Pons (tissue), 1 donor: ENCODE measurements at regions not wholly inside any gene's neighbourhood (a gene's known extent, or its start where the extent isn't known, plus 50 kb on each side); places are given as distances from the start of the nearest gene placed in this dataset.

Experiments
- DNase-seq: peaks from one replicate; pipeline ENCODE4 v3.0.0-alpha.2; 2016; ENCODE audit warnings: low spot score

DNA sequence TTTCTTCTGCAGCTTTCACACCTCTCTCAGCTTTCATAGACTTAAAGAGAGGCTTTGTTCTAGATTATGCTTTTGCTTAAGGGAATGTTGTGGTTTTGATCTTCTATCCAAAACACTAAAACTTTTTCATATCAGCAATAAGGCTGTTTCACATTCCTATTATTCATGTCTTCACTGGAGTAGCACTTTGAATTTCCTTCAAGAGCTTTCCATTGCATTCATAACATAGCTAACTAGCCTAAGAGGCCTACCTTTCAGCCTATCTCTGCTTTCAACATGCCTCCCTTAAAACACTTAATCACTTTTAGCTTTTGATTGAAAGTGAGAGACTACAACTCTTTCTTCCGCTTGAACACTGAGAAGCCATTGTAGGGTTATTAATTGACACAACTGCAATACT, 1117.0 kb upstream of the PHF14 start:
- DNase-seq: no peak

DNA sequence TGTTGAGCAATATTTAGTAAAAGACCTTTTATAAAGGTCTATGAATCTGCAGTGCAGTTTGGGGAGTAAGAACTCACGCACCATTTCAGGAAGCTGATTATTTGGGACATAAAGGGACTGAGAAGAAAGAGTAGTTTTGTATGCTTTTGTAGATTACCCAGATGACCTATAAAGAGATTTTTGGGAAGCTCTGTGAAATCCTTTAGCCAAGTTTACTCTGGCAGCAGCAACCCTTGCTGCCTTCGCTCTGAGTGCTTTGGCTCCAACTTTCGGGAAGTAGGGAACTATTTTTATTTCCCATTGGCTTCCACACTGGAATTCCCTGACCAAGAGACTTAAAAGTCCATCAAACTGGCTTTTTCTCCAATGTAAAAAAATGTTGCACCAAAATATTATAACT, 1110.1 kb upstream of the PHF14 start:
- no peak for DNase-seq

DNA sequence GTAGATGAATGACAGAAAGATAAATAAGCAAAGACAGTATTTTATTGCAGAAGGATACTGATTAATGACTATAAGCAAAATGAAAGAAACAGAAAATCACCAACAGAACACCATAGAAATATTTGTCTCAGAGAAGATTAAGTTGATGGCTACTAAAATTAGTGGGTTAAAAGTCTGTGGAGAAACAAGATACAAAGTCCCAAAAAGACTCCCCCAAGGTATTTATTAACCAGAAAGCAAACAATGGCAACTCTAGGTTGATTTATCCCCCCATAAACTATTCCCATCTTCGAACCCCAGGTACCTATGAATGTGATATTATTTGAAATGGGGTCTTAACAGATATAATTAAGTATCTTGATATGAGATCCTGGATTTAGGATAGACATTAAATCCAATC, 1104.5 kb upstream of the PHF14 start:
- DNase-seq: no peak

DNA sequence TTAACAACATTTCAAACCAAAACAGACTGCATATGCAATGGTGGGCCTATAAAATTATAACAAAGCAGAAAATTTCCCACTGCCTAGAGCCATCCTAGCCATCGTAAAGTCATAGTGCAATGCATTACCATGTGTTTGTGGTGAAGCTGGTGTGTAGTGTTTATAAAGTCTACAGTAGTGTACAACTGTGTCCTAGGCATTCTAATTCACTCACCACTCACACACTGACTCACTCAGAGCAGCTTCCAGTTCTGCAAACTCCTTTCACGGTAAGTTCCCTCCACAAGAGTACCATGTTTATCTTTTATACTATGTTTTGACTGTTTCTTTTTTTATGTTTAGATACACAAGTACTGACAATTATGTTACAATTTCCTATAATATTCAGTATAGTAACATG, 1104.1 kb upstream of the PHF14 start:
- no peak for DNase-seq

DNA sequence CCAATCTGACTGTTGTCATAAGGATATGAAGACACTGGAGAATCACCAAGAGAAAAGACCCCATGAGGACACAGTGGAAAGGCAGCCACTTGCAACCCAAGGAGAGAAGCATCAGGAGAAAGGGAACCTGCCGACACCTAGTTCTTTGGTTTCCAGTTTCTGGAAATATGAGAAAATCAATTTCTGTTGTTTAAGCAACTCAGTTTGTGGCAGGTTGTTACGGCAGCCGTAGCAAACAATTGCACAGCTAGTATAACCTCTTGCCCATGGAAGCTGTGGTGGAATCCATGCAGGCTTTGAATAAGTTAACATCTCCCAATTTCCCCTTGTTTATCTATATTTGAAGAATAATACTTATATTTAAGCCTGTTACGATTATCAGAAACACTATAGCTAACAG, 1103.0 kb upstream of the PHF14 start:
- no peak for DNase-seq

DNA sequence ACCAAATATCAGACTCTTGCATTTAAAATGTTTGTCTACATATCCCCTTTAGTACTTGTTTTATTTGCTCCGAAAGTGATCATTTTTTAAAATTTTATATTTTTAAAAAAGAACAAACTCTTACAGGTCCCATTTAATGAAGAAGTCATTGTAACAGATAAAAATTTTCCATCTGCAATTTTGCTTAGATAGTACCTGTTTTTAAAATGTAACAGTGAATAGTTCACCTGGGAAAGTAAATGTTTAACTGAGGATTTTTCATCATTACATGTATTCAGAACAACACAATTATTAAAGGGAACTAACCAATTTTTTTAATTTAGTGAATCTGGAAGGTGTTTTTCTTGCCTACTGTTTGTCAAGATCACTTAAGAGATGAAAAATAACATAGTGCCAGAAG, 1099.5 kb upstream of the PHF14 start:
- DNase-seq: no peak

DNA sequence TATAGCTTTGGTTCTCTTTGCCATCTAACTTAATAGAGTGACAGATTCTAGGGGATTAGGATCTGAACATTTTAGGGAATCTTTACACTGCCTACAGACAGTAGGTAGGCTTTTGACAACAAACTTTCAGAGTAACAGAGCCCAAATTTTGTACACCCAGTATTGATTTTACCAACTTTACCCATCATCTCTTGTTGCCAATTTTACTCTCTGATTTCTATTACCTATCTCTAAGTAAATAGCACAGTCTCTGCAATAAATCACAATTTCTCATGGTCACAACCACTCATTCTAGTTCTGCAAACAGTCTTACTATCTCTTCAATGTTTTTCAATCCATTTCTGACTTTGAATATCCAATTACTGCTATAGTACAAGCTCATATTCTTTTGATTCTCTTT, 1097.6 kb upstream of the PHF14 start:
- no peak for DNase-seq

DNA sequence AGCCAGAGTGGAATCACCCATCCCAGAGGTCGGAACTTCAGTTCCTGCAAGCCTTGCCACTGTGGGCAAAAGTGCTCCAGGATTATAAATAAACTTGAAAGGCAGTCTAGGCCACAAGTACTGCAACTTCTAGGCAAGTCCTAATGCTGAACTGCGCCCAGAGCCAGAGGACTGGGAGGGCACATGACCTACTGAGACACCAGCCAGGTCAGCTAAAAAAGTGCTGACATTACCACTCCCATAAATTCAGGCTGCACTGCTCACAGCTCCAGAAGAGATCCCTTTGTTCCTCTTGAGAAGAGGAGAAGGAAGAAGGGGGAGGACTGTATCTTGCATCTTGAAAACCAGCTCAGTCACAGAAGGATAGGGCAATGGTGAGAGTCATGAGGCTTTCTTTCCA, 1084.1 kb upstream of the PHF14 start:
- no peak for DNase-seq

DNA sequence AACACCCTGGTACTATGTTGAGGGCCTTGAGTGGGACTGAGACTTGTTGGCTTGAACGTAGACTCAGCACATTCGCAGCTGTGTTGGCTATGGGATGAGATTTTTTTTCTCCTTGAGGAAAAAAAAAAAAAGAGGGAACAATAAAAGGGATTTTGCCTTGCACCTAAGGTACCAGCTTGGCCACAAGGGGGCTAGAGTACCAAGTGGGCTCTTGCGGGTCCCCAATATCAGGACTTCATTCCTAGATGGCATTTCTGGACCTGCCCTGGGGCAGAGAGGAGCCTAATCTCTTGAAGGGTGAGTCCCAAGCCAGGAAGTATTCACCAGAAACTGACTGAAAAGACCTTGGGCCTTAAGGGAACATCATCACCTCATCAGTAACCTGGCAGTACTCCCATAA, 1083.6 kb upstream of the PHF14 start:
- DNase-seq: no peak

DNA sequence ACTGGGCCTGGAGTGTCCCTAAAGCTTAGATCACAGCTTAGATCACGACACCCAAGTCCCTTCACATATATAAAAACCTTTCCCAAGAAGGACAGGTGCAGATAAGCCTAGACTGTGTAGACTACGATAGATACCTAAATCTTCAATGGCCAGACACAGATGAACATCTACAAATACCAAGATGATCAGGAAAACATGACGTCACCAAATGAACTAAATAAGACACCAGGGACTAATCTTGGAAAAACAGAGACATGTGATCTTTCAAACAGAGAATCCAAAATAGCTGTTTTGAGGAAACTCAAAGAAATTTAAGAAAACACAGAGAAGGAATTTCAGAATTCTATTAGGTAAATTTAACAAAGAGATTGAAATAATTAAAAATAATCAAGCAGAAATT, 1082.6 kb upstream of the PHF14 start:
- DNase-seq: no peak

DNA sequence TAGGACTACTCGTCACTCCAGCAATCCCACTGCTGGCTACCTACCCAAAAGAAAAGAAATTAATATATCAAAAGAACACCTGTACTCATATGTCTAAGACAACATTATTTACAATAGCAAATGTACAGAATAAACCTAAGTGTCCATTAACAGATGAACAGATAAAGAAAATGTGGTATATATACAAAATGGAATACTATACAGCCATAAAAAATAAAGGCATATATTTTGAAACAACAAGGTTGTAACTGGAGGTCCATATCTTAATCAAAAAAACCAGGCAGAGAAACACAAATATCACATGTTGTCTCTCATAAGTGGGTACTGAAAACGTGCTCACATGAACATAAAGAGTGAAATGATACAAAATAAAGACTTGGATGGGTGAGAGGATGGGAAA, 1073.3 kb upstream of the PHF14 start:
- DNase-seq: no peak

DNA sequence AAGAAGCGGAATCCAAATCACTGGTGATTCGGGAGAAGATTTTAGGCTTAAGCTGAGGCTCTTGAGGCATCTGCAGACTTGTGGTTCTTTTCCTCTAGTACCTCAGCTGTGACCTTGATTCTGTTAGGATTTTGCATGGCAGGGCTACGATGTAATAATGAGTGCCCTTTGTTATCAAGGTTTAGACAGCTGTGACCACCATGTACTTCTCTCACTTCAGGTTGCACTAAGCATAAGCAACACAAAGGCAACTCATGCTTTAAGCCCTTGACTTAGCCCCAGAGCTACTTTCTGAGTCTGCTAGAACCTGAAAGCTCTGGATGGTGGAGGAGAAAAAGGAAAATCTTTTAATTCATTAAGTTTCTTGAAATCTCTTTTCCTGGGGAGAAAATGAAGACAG, 1052.3 kb upstream of the PHF14 start:
- no peak for DNase-seq

DNA sequence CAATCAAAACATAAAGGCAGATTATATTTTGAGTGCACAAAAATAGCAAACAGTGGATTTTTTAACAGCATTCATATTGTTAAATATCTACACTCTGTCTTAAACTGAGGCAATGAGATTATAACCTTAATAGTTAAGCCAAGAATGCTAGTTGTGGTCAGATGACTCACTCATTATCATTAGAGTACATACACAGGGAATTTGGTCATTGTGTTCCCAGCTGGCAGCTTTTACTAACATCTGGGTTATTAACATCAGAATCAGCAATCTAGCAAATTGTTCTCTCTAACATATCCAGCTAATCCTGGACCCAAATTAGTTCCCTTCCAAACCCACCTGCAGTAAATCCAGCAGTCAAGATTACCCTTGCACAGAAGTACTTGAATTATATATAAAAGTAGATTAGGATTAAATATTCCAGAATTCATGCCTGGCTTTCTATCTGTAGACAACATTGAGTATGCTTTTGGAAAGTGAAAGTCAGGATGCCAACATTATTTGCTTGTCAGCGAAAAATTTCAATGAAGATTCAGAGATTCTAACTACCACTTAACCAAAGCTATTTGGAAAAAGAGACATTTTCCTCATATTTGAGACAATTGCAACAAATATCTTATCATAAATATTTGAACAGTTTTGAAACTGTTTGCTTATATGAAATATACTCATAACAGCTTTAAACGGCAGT, 1035.6 kb upstream of the PHF14 start:
- peak; percentile 9 for DNase-seq

DNA sequence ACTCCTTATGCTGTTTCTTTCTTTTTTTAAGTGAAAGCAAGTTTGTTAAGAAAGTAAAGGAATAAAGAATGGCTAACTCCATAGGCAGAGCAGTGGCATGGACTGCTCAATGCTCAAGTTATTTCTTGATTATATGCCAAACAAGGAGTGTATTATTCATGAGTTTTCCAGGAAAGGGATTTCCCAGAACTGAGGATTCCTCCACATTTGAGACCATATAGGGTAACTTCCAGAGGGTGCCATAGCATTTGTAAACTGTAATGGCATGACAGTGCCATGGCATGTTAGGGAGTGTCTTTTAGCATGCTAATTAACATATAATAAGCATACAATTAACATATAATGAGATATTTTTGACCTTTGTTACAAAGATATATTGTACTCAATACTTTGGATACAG, 1034.5 kb upstream of the PHF14 start:
- DNase-seq: no peak

DNA sequence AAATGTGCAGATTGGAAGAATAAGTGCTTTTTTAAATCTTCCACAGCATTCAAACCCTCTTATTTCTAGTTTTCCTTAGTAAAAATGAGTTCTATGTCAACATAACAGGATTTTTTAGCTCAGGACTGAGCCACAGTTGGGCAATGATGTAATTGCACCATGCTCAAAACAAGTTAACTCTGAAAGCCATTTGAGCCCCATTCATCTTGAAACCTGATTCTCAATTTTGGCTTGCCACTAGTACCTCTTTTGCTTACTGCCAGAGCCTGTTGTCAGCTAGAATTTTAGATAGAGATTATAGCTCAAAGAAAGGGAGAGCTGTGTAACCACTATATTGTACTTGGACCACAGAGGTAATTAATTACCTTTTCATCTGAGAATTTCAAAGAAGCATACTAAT, 1028.5 kb upstream of the PHF14 start:
- DNase-seq: no peak

DNA sequence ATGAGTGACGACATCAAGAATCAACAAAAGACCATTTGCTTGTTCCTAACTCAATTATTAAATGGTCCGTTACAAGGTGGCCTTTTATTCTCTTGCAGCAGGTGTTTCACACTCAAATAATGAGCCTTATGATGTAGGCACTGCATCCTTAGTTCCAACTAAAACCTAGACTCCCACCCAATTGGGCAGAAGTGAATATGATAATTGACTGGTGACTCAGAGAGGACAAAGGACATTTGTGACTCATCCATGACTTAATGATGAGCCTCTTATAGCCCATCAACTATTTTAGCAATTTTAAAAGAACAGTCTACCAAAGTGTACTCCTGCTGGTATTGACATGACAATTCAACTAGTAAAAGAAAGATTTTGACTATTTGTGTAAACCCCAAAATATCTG, 1027.8 kb upstream of the PHF14 start:
- no peak for DNase-seq

DNA sequence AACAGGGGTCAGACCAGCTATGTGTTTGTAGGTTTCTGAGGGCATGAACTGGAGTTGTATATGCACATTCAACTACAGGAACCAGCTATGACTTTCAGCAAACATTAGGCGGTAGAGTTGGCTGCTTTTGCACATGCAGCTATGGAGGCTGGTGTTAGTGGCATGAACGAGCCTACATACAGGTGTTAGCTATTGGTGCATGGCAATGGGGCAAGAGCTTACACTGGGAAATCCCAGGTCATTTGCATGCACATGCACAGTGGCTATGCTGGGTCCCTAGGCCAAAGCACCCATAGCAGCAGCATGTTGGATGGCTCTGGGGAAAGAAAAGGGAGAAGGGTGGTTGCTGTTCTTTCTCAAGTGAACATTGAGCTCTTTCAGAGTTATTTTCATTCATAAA, 1018.5 kb upstream of the PHF14 start:
- DNase-seq: no peak

DNA sequence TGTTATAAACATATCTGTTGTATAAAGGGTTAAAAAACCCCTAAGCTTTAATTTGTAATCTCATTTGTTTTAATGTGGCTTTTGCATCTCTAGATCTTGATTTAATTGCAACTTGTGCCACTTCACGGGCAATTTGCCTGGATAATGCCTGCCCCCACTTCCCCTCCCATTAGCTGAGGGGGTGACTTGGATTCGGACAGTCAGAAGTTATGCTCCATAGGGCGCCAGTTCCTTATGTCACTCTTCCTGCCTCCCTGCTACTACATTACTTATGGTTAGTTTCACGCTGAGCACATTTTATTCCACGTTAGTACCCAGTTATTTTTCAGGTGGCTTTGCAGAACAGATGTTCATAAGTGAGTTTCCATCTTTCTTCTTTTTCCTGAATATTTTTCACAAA, 1015.2 kb upstream of the PHF14 start:
- DNase-seq: no peak

DNA sequence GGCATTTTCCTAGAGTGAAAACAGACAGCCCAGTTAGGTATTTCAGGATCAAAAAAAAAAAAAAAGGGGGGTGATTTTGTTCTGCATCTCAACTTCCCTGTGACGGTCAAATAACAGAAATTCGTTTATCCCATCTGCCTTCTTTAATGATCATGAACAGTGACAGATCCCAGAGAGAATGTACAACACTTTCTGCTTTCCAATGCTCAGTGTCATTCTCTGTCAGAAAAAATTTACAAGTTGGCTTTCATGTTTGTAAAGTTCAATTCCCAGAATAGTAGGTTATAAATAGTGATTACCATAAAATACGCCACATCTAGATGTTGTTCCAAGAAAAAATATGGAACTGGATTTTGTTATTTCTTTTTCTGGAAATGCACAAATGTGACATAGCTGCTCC, 1013.2 kb upstream of the PHF14 start:
- no peak for DNase-seq

DNA sequence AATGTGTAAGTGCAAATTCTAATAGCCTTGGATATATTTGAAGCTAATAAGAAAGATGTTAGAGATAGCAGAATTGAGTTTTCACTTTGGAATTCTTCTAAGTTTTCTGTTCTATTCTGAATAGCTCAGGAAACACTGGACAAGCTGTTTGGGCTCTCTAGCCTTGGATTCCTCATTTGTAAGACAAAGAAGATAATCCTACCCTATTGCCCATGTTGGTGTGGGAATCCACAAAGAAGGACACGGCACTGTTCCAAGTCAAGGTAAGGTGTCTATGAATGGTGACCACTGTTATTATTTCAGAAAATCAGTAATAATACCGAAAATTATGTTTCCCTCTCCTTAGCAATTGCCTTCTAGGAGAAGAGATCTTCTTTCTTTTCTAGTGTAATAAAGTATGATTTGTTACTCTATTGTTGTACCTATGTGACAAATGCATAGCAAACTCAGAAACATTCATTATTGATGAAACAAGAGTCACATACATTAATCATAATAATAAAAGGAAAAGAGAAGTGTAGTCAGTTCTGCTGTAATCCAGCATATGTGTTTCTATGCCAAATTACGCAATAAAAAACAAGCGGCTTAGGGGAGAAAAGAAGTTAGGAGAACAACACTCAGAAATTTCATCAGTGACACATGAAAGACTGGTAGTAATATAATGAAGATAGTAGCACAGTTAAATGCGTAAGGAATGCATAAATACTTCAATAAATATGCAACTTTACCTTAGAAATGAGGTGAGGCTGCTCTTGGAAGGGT, 1012.3 kb upstream of the PHF14 start:
- DNase-seq: no peak

DNA sequence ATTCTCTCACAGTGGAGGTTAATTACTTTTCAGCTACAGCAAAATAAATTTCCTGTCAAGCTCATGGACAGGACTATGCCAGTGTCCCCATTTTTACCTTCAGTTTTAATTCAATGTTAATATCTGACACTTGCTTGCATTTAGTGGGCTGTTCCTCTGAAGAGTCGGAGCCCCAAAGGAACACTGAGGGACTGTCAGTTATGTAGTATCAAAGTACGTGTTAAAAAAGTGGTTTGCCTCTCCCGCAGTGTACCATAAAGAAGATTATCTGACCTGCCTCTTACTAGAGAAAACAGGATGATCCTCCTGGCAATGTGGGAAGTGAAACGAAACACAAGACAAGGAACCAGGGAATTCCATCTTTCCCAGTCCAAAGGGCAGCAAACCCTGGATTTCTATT, 1010.9 kb upstream of the PHF14 start:
- no peak for DNase-seq

DNA sequence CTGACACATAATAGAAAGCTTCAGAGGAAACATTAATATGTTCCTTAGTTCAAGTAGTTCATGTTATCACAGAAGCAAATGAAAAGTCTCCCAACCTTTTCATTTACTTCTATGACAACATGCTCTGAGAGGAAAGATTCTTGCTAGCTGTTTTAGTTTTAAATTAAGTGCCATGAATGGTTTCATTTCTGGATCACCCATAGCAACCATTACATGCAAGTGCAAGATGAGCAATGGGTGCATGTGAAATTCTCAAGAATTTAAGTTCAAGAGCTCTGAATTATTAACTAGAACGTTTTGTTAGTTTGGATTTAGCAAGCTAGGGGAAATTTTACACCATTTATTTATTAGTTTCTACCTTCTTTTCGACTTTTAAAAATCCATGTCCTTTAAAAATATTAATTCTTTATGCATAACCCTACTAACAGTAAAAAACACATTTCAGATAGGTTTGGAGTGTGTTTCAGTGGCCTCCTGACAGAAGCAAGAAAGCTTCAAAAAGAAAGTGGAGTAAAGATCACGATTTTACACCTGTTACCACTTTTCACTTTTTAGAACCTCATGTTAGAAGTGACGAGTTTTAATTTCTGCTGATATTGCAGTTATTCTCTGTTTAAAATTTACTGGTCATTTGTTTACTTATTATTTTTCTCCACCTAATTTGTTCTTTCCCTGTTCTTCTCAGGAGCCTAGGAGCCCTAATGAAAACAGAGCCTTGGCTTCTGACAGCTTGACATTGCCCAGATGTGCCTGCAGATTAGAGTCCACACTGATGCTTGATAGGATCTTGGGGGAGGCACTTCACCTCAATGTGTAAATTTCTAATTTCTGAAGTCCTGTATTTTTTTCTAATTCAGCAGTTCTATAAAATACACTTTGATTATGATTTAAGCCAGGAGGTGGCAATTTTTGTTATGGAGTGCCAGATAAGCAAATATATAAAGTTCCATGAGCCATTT, 995.3 kb upstream of the PHF14 start:
- DNase-seq: no peak
